ENCODE measurements at regions not wholly inside any gene's neighbourhood (a gene's known extent, or its start where the extent isn't known, plus 50 kb on each side); places are given as distances from the start of the nearest gene placed in this dataset.

GRCh38 chrY:7744691-7745580 lies 833.4 kb upstream of the AMELY start:
- no peak for TF ChIP-seq POLR2A (IDR thresholded peaks at IDR 0.05)
- no peak for TF ChIP-seq CTCF (IDR thresholded peaks at IDR 0.05)

Measured in gastroesophageal sphincter (tissue), 3 donors.